AG10803 (cell line): ENCODE measurements at regions not wholly inside any gene's neighbourhood (a gene's known extent, or its start where the extent isn't known, plus 50 kb on each side); places are given as distances from the start of the nearest gene placed in this dataset.

ENCODE experiments used
- DNase-seq: peaks from one replicate; pipeline ENCODE4 v3.0.0; 2010; ENCODE audit warnings: low read depth
- H3K4me3 ChIP-seq: 2 replicates; pipeline ENCODE4 v1.5.1; 2011; ENCODE audit warnings: mild to moderate bottlenecking, low read length, control low read depth
- CTCF ChIP-seq: conservative IDR thresholded peaks from 2 replicates; pipeline ENCODE4 v1.5.1; 2011; ENCODE audit warnings: mild to moderate bottlenecking, low read length, control low read depth, inconsistent platforms

- H3K4me3 ChIP-seq = no peak overlapping the region
- DNase-seq = peak; percentile 49
- TF ChIP-seq CTCF = no peak
Measured at GRCh38 chr3:29215948-29216347, 64.9 kb upstream of the RBMS3 start.

GRCh38 chr3:29226706-29227105 is 54.2 kb upstream of the RBMS3 start:
- peak; percentile 40 for DNase-seq
- H3K4me3 ChIP-seq = no peak overlapping the region
- TF ChIP-seq CTCF = no peak

GRCh38 chr3:29227307-29227706 is 53.6 kb upstream of the RBMS3 start:
- no peak overlapping the region for H3K4me3 ChIP-seq
- TF ChIP-seq CTCF = no peak
- no peak for DNase-seq
